Astrocyte of the cerebellum (primary cell): ENCODE measurements at regions not wholly inside any gene's neighbourhood (a gene's known extent, or its start where the extent isn't known, plus 50 kb on each side); places are given as distances from the start of the nearest gene placed in this dataset.

ENCODE experiments used
- DNase-seq: peaks from one replicate; pipeline ENCODE4 v3.0.0-alpha.2; 2011; ENCODE audit warnings: low read depth
- H3K4me3 ChIP-seq: 2 replicates; pipeline ENCODE4 v1.5.1; 2011; ENCODE audit warnings: mild to moderate bottlenecking, low read depth, low read length, moderate library complexity
- CTCF ChIP-seq: IDR thresholded peaks from 2 replicates; pipeline ENCODE4 v1.5.1; 2012; ENCODE audit warnings: low read length, low read depth, moderate library complexity, mild to moderate bottlenecking; ENCODE audit errors: missing control alignments
- in situ Hi-C: cut with HindIII; loops from 2 replicates; pipeline ENCODE4 v1.10.0; 2017; ENCODE audit warnings: low sequenced_read_pairs

- no peak for TF ChIP-seq CTCF
- in situ Hi-C loops, result no loop called here
- H3K4me3 ChIP-seq, result no peak overlapping the region
These were observed 1092.3 kb downstream of the BCL11A start for GRCh38 chr2:59461127-59461526.

GRCh38 chr2:59458800-59459199 is 1094.7 kb downstream of the BCL11A start:
- no peak overlapping the region for H3K4me3 ChIP-seq
- no peak for TF ChIP-seq CTCF
- in situ Hi-C loops, result loop anchor here (5.0 kb wide), 1 partner anchor 104 kb away; no protein-coding TSS in a partner anchor

More at GRCh38 chr2:59461127-59461526, 1092.3 kb downstream of the BCL11A start:
- DNase-seq, result no peak

GRCh38 chr2:59456285-59456684 is 1097.2 kb downstream of the BCL11A start:
- no peak overlapping the region for H3K4me3 ChIP-seq
- no peak for TF ChIP-seq CTCF
- no peak for DNase-seq
- in situ Hi-C loops, result loop anchor here (5.0 kb wide), 1 partner anchor 106 kb away; no protein-coding TSS in a partner anchor

More at GRCh38 chr2:59458800-59459199, 1094.7 kb downstream of the BCL11A start:
- DNase-seq, result no peak

GRCh38 chr2:59449274-59449673 is 1104.2 kb downstream of the BCL11A start:
- DNase-seq, result no peak
- no peak overlapping the region for H3K4me3 ChIP-seq
- in situ Hi-C loops, result no loop called here
- no peak for TF ChIP-seq CTCF

- in situ Hi-C loops, result no loop called here
These were observed 1113.0 kb downstream of the BCL11A start for GRCh38 chr2:59440491-59440890.

GRCh38 chr2:59435635-59436034 is 1117.8 kb downstream of the BCL11A start:
- no peak overlapping the region for H3K4me3 ChIP-seq
- DNase-seq, result no peak
- in situ Hi-C loops, result no loop called here
- no peak for TF ChIP-seq CTCF

More at GRCh38 chr2:59440491-59440890, 1113.0 kb downstream of the BCL11A start:
- H3K4me3 ChIP-seq, result no peak overlapping the region
- TF ChIP-seq CTCF, result no peak
- DNase-seq, result no peak
